Urothelium cell line (cell line): ENCODE measurements at regions not wholly inside any gene's neighbourhood (a gene's known extent, or its start where the extent isn't known, plus 50 kb on each side); places are given as distances from the start of the nearest gene placed in this dataset.

Experiments
- DNase-seq: peaks from one replicate; pipeline ENCODE4 v3.0.0; 2011; ENCODE audit warnings: low spot score, mixed read lengths
- FAIRE-seq: peaks from 2 replicates; lab custom pipeline; 2011; peaks lifted over from hg19 to GRCh38; lab: Jason Lieb, UNC

DNA sequence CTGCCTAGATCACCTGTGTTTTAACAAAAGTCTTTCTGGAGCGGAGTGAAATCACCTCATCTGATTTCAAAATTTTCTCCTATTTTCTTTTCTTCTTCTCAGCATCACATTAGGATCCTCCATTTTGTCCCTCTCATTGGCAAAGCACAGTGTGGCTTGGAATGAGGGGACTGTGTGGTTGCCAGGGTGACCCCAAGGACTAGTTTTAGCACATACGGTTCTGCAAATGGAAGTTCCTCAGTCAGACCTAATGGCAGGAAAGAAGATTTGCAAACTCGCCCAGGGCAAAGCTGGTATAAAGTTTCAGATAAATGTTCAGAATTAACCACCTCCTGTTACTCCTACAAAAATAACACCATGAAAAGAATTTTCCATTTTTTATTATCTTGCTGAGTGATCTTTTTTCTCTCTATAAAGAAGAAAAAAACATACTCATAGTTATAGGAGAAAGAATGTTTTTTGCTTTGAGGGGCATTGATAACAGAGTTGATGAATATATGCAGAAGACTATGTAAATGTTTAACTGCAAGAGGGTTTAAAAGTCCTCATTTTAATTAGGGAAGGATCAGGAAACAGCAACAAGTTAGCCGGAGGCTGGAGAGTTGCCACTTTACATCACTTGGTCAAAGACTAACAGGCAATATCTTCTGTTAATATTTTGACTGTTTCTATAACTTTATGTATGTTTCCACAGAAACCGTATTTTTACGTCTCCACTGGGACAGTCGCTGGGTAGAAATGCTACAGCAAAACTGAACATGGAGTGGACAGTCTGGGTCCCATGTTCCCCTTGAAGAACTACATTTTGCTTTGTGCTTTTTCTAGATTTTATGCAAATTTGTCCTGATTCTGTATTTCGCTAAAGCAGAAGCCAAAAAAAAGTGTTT lies 257.8 kb downstream of the NR2F1-AS1 start:
- FAIRE-seq (no peak), DNase-seq (no peak)

DNA sequence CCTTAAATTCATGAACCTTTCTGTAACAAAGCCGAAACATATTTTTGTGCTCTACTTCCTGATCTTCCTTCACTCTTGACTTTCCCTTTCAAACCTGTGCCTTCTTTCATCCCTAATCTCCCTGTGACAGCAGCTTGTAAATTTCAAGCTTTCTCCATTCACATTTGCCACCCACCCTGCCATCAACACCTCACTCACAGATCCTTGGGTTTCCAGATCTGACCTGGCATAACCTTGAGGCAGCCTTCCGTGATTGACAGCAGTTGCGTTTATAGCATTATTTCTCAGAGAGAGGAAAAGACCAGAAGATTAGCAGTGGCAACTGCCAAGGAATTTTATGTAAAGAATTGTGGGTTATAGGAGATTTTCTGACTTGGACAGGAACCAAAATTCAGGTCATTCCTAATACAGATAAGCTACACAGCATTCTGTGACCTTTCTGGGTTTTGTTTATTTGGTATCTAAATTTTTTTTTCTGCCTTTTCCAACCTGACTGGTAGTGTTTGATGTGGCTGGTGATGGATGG lies 260.0 kb downstream of the NR2F1-AS1 start:
- DNase-seq = no peak
- no peak for FAIRE-seq

DNA sequence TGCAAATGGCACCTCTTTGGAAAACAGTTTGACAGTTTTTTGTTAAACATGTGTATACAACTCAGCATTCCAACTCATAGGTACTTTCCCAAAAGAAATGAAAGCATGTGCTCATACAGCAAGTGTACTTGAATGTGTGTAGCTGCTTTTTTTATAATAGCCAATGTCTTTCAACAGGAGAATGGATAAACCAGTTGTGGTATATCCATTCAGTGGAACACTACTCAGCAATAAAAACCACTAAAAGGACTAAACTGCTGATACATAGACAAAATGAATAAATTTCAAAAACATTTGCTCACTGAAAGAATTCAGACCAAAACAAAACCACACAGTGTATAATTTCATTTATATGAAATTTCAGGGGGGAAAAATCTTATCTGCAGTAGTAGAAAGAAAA lies 267.3 kb downstream of the NR2F1-AS1 start:
- no peak for DNase-seq
- no peak for FAIRE-seq

DNA sequence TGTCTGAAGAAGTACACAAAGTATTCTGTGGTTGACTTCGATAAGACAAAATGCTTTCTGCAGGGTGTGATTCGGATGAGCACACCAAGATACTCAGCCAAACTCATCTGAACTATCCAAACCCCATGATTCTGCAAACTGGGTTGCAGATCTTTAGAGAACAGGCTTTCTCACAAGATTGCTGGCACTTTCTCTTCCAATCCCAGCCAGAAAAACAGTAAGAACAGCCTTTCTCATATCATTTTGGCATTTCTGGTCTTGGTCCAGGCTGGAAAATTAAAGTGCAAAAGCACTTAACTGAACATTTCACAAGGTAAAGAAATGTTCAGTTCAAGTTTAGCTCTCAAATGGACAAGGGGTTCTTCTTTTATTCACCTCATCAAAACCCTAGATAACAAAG lies 269.1 kb downstream of the NR2F1-AS1 start:
- no peak for DNase-seq
- FAIRE-seq = no peak

DNA sequence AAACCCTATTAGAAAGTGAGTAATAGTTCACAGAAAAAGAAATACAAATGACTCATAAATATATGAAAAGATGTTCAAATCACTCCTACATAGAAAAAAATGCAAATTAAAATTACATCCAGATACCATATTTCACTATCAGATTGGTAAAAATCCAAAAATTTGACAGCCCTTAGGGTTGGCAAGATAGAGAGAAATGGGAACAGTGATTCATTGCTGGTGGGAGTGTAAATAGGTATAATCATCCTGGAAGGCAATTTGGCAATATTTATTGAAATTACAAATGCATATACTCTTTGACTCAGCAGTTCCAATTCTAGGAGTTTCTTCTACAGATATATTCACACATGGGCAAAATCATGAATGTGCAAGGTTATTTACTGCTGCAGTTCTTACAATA lies 273.5 kb downstream of the NR2F1-AS1 start:
- FAIRE-seq (no peak), DNase-seq (no peak)

DNA sequence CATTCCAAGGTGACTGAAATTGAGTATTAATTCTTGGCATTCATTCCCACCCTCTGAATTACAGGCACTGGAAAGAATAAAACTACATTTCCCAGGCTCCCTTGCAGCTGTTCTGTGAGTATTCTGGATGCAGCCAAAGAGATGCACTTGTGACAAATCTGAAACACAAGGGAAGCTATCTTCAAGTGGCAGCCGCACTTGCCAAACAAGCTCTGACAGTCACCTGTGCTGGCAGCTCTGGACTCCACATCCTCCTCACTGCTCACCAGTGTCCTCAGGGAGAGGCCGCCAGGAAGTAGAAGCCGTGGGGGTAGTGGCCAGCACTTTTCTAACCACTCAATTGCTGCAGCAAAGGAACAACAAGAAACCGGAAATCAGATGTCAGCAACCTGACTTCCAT lies 275.0 kb downstream of the NR2F1-AS1 start:
- no peak for FAIRE-seq
- DNase-seq = no peak

DNA sequence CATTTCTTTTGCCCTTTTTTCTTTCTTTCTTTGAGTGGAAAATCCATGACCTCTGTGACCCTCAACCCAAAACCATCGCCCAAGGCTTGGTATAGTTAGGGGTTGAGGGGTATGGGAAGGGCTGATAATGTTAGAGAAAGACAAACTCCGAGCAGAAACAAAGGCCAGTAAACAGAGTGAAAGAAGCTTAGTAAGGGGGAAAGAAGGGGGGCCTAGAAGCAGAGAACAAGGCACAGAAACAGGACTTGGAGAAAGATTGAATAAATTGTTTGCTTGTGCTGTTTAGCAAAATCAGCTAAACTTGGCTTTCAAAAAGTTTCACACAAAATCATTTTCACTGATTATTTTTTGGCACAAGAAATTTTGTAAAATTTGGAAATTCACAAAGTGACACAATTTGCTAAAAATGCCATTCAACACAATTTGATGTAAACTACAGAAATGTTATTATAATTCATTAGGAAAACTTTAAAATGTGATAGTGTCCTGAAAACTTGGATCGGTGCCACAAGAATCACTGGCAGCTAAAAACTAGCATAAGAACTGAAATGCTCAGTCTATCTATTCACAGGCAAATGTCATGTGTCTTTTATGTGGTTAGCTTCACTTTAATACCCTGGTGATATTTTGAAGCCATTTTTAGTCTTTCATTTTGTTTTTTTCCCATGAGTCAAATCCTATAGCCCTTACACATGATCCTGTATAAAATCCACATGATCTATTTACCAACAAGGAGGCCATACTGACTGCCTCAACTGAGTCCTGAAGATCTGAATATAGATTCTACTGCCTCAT lies 276.4 kb downstream of the NR2F1-AS1 start:
- FAIRE-seq = no peak
- DNase-seq = no peak

DNA sequence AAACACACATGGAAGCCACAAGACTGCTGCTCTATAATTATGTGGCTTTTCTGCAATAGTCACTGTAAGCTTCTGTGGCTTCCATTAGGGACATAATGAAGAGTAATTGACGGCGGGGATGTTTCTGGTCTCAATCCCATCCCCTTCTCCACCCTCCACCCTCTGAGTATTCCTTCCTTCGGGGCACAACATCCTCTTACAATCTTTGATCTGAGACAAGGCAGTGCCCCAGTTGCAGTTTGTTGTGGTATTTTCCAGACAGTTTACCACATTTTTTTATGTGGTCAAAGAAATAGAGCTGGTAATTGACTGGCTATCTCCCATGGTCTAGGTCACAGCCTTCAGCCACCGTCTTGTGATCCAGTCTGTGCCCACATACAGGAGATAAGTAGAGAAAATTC lies 277.7 kb downstream of the NR2F1-AS1 start:
- DNase-seq (no peak), FAIRE-seq (no peak)

DNA sequence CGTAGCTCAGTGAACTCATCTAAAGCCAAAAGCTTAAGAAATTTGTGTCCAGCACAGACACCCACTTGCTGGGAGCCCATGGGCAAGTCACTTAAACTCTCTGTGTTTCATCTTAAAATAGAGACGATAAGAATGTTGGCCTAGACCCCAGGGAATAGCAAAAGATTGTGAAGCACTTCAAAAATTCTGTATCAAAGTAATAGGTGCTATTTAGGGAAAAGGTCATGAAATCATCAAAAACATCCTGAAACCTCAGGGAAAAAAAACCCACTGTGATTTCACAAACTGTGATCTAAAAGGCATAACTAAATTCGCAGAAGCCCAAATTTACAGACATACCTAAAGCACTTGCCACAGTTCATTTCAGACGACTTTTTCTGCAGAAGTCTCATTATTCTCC lies 278.3 kb downstream of the NR2F1-AS1 start:
- no peak for FAIRE-seq
- DNase-seq = no peak

DNA sequence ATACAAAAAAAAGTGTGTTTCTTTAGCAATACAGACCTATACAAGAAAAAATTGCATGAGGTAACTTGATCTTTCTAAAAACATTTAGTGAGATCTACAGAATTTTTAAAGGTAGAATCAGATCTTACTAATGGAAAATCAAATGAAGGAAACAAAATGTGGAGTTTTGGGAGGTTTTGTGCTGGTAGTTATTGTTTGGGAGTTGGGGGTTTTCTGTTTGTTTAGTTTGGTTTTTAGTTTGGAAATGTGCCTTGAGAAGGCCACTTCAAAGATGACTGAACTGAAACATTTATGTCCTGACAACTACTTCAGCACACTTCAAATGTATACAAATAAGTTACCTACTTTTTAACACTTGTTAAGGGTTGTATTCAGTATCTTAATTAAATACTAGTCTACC lies 280.1 kb downstream of the NR2F1-AS1 start:
- DNase-seq (no peak), FAIRE-seq (no peak)

DNA sequence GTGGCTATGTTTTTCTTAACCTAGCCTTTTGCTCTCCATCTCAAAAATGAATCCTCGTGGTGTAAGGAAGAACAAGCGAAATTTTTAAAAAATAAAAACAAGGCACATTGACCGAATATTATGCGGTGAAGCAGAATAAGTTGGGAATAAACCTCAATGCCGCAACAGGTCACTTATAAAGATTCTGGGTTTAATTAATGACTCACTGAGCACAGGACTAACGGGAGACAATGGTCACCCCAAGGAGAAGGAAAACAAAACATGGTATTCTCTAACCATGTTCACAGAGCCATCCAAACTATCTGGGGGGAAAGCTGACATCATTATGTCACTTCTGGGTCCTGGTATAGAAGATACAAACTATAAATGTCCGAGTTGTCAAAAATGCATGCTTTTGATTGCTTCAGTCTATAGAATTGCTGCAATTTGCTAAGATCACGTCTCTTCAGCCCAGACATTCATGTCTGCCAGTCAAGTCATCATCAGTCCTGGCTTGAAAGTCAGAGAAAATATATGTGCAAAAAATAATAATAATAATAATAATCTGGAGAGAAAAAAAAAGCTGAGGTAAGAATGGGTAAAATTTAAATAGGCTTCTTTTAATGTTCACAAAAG lies 280.6 kb downstream of the NR2F1-AS1 start:
- DNase-seq = no peak
- no peak for FAIRE-seq

DNA sequence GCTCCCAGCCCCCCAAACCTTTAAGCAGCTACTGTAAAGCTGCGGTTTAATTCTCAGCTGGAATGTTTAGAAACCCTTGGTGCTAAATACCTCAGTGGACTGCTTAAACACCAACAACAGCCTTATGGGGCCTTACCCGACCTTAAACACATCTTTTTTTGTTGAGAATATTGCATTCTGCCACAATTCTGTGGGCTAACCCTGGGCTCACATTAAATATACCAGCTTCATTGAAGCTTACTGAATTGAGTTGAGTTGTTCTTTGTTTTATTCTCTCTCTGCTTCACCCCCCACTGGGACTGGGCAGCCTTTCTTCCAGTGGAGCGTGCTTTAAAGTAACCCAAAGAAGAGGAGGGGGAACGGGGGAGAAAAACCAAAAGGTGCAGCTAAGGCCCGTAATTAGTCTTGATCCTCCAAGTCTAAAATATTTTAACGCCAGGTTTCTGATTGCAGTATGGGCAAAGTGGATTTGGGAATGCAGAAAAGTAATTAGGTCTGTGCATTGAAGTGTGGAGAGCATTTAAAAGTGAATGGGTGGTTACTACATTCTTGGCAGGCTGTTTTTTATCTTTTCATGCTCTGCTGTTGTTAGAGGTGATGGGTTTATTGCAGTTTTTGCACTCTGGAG lies 281.2 kb downstream of the NR2F1-AS1 start:
- FAIRE-seq (no peak), DNase-seq (no peak)

DNA sequence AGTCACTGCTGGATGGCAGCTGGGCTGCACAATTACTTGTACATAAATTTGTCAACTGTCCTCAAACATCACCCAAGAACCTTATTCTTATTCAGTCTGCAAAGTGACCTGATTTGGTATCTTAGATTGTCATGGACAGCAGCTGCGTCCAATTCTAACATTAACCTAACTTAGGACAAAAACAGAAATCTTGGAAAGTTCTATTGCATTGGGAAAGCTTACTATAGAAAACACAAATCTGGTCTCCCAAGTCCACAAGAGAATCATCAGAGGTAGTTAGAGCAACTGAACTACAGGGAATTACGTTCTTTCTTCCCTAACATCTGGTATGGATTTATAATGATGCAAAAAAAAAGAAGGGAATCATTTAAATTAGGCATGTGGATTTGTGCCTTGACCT lies 283.9 kb downstream of the NR2F1-AS1 start:
- FAIRE-seq (no peak), DNase-seq (no peak)

DNA sequence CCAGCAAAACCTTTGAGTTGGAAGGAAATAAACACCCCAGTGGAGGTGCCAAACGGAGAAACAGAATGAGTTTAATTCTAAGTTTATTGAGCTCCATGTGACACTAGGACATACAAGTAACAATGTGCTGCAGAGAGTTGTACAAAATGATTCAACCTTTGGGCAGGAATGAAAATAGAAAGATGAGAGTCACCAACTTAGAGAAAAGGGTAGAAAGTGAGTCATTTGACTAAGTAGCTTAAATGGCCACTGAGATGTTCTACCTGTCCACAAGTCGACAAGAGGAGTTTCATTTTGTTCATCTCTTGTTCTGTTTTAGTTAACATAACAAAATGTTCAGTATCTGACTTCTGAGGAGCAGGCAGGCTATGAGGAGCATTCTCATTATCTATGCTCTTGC lies 284.7 kb downstream of the NR2F1-AS1 start:
- FAIRE-seq (no peak), DNase-seq (no peak)

DNA sequence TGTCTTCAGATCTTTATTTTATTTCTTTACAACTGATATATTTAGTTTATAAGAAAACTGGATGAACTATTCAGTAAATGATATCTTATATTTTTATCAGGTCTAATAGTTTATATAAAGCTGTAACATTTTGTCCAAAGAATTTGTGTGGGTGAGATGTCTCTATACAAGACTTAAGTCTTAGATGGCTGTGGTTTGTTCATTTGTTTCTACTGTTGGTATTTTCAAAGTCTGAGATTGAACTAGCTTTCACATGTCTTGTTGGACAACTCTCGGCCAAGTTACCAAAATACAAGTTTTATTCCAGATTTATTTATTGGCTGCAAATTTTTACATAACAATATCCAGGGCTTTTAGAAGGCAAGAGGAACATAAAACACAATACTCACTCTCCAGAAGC lies 286.0 kb downstream of the NR2F1-AS1 start:
- DNase-seq (no peak), FAIRE-seq (no peak)

DNA sequence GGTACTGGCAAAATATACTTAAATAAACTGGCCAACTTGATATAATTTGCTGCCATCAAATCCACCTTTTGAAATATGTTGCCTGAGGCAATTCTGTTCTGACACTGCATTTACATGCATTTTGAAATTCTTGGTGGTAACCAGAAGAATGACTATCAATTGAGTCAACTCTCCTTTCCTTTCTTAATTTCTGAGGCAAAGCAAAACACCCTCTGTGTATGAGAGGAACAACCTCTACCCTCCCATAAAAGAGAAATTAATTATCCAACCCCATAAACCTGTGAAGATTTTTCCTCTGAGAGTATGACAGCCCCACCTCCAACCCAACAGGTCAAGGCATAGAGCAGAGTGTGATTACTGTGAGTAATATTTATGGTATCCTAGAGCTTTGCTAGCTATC lies 286.8 kb downstream of the NR2F1-AS1 start:
- DNase-seq = no peak
- no peak for FAIRE-seq

DNA sequence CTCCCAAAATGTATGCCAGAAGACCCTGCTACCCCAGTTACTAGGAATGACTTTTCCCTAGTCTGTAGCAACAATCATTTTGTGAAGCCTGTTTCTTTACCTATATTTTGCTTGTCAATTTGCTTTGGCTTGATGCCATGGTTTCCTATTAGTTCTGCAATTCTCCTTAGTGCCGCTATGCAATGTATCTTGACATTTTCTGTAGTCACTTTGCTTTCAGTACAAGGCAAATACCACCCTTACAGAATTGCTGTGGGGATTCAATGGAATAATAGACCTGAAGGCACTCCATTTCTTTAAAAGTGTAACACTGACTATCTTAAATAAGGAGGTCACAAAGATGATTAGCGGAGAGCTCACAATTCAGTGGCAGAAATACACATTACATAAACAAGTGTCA lies 291.1 kb downstream of the NR2F1-AS1 start:
- FAIRE-seq = no peak
- no peak for DNase-seq

DNA sequence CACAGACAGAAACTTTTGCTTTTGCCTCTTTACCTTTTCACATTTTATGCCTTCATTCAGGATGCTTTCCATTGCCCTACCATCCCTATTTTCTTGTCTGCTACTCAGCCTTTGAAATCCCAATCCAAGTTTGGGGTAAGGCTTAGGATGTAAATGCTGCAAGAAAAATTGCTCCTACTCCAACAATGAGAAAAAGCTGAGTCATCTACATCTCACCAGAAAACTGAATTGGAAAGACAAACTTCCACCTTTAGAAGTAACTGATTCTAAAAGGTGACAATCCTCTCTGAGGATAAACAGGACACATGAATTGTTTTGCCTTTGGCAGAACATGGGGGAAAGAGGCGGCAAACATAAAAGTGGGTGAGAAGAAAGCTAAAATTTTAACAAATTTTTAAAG lies 295.6 kb downstream of the NR2F1-AS1 start:
- DNase-seq = no peak
- FAIRE-seq = no peak

DNA sequence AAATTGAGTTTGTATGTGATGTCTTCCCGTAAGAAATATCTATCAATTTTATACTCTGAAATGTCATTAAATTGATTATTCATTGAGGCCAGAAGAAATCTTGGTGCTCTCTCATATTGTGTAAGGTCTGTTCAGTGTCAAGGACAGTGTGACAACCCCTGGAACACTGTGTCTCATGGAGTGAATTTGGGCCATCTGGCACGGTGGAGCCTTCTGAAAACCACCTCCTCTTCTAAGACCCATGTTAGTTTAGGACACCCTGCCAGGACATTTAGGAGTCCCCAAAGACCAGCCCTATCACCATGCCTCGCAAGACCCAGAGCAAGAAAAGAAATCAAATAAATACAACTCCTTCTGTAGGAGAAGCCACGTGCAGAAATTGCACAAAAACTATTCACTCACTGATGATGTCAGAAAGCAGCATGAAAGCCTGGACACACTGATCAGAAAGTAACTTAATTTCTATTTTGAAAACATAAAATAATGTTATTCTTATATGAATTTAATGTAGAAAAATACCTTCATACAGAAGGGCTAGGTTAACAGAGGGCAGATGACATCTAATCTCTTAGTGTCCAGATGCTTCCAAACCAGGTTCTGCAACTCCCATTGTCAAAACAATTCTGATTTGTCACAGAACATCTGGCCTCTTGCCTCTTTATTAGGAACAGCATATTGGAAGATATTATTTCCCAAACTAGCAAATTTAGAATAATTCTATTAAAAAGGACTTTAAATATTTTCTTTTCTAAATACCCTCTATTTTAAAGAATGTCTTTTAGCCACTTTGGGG lies 298.8 kb downstream of the NR2F1-AS1 start:
- DNase-seq = no peak
- no peak for FAIRE-seq

DNA sequence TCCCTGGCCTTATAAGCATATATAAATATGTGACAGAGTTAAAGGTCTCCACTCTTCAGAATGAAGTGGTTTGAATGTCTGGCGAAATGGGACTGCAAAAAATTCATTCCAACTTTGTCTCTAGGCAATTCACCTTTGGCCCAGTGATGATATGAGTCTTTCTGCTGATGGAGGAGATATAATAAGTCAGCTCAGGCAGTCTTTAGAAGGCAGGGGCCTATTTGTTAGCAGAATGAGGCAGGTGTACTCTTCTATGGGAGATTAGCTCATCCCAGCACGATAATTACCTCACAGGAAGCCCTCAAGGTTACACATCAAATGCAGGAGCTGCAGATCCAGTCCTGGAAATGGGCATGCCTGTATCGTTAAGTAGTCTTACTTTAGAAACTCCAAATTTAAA lies 300.5 kb downstream of the NR2F1-AS1 start:
- no peak for FAIRE-seq
- no peak for DNase-seq
